ENCODE measurements at regions not wholly inside any gene's neighbourhood (a gene's known extent, or its start where the extent isn't known, plus 50 kb on each side); places are given as distances from the start of the nearest gene placed in this dataset.

DNA sequence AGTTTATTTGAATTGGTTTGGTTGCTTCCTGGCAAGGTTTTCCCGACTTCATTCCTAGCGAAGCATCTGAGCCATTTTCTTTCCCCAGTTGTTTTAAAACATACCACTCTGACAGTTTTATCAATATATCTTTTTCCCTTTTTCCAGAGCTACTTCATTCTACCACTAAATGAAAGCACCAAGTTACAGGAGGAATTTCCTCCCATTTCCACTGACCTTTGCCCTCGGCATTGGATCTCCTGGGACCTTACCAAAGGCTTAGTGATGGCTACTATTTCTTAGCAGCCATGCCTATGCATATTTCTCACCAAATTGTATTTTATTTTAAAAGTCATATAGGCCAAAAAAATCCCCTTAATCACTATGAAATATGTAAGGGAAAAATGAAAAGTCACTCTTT is 150.5 kb downstream of the ZNF330 start (continued):
- TF ChIP-seq, protein P1, sequence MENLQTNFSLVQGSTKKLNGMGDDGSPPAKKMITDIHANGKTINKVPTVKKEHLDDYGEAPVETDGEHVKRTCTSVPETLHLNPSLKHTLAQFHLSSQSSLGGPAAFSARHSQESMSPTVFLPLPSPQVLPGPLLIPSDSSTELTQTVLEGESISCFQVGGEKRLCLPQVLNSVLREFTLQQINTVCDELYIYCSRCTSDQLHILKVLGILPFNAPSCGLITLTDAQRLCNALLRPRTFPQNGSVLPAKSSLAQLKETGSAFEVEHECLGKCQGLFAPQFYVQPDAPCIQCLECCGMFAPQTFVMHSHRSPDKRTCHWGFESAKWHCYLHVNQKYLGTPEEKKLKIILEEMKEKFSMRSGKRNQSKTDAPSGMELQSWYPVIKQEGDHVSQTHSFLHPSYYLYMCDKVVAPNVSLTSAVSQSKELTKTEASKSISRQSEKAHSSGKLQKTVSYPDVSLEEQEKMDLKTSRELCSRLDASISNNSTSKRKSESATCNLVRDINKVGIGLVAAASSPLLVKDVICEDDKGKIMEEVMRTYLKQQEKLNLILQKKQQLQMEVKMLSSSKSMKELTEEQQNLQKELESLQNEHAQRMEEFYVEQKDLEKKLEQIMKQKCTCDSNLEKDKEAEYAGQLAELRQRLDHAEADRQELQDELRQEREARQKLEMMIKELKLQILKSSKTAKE (CRISPR knock-in tag; IDR thresholded peaks at IDR 0.05; ENCODE audit: borderline replicate concordance) = no peak

DNA sequence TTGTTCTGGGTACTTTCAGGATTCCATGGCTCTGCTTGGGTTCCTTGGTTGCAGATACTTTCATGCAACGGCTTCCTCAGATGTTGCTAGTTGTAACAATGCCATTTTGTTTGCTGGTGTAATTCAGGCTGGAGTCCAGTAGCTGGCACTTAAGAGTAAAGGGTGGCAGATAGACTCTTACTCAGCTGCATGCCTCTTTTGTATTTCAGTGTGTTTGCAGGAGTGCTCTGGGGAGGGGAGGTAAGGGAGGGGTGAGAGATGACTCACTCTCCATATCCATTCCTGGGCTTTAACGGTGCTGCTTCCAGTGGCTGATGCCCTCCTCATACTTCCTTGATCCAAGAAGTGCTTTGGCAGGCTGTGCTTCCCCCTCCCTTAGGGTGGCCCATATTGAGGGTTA is 155.2 kb downstream of the ZNF330 start:
- H3K4me2 ChIP-seq (ENCODE audit: low read depth, low read length) = no peak overlapping the region
- H3K4me1 ChIP-seq (ENCODE audit: insufficient read depth, low read length) = no peaks in the 10 kb centered on the region
- no peaks in the 10 kb centered on the region for H3K36me3 ChIP-seq (replicated peaks in 1 of 2; ENCODE audit: control insufficient read depth in 1 of 2, insufficient read depth in 2 of 2, low read length in 2 of 2)
- no peaks in the 10 kb centered on the region for H4K20me1 ChIP-seq (ENCODE audit: insufficient read depth, low read length)
- intact Hi-C loops (cut with micrococcal nuclease; ENCODE audit: unreplicated experiment) = no loop called here
- 0% methylated on average over 2 of the region's 2 CpGs for WGBS (ENCODE audit: low lambda C conversion rate)
- TF ChIP-seq CCAR2 (optimal IDR thresholded peaks at IDR 0.05; ENCODE audit: low read depth, low read length) (no peak), SMAD9 (CRISPR knock-in tag; IDR thresholded peaks at IDR 0.05) (no peak), FOSL2 (CRISPR knock-in tag; IDR thresholded peaks at IDR 0.05) (peak; percentile 73), RAD21 (CRISPR knock-in tag; IDR thresholded peaks at IDR 0.05) (no peak)
- H3K4me3 ChIP-seq (replicated peaks in 1 of 3; ENCODE audit: insufficient read depth in 1 of 3, low read depth in 2 of 3, low read length in 3 of 3) = no peak overlapping the region
- in situ Hi-C loops (cut with HindIII; ENCODE audit: extremely low pct_ligation_motif_present, low pct_unique_long_range_greater_than_20kb) = no loop called here
- FAIRE-seq (no peak), DNase-seq (ENCODE audit: low spot score) (peak; percentile 17), ATAC-seq (peak; percentile 78)
- ChIA-PET CTCF (ENCODE audit: low intra/inter-chr PET ratio, low total read pairs) (no interaction called here), POLR2A (no interaction called here)
- H3K79me2 ChIP-seq (ENCODE audit: insufficient read depth, low read length) = no peaks in the 10 kb centered on the region
- H3K9ac ChIP-seq (ENCODE audit: insufficient read depth, low read depth, low read length) = no peak overlapping the region
- no peak overlapping the region for H3K27ac ChIP-seq (ENCODE audit: extremely low read length, insufficient read depth, low read length)
- no peaks in the 10 kb centered on the region for H3K9me3 ChIP-seq (ENCODE audit: low read length)
- BruUV-seq (replicated peaks) = no TSS peak
- H3K27me3 ChIP-seq (ENCODE audit: control insufficient read depth in 1 of 2, insufficient read depth in 2 of 2, low read length in 2 of 2) = no peaks in the 10 kb centered on the region; a peak in 1 of 5 replicates
- no peak overlapping the region for H2AFZ ChIP-seq (ENCODE audit: low read length)

DNA sequence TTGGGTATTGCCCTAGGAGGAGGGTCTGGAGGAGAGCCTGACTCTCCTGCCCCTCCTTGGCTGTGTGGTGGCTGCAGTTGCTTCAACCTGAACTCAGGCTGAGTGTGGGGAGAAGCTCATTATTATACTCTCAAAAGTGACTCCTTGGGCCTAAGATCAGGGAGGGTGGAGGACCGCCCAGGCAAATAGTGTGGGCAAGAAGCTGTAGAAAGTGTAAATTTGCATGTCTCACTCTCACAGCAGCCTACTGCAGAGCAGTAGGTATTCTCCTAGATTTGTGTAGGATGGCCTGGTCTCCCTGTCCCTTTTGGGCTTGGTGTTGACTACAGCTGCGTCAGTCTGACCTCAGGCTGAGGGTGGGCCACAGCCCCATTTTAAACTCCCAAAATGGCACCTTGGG is 156.1 kb downstream of the ZNF330 start:
- Histone ChIP-seq H3K9ac (ENCODE audit: insufficient read depth, low read depth, low read length) (no peak overlapping the region), H2AFZ (ENCODE audit: low read length) (no peak overlapping the region), H3K27me3 (ENCODE audit: control insufficient read depth in 1 of 2, insufficient read depth in 2 of 2, low read length in 2 of 2) (no peaks in the 10 kb centered on the region; a peak in 1 of 5 replicates), H3K4me1 (ENCODE audit: insufficient read depth, low read length) (no peaks in the 10 kb centered on the region), H3K4me3 (replicated peaks in 1 of 3; ENCODE audit: insufficient read depth in 1 of 3, low read depth in 2 of 3, low read length in 3 of 3) (no peak overlapping the region), H3K79me2 (ENCODE audit: insufficient read depth, low read length) (no peaks in the 10 kb centered on the region), H3K27ac (ENCODE audit: extremely low read length, insufficient read depth, low read length) (no peak overlapping the region), H3K4me2 (ENCODE audit: low read depth, low read length) (no peak overlapping the region), H3K9me3 (ENCODE audit: low read length) (no peaks in the 10 kb centered on the region), H3K36me3 (replicated peaks in 1 of 2; ENCODE audit: control insufficient read depth in 1 of 2, insufficient read depth in 2 of 2, low read length in 2 of 2) (no peaks in the 10 kb centered on the region), H4K20me1 (ENCODE audit: insufficient read depth, low read length) (no peaks in the 10 kb centered on the region)
- WGBS (ENCODE audit: low lambda C conversion rate) = 50% methylated on average over 1 of the region's 2 CpGs
- intact Hi-C loops (cut with micrococcal nuclease; ENCODE audit: unreplicated experiment) (no loop called here), in situ Hi-C loops (cut with HindIII; ENCODE audit: extremely low pct_ligation_motif_present, low pct_unique_long_range_greater_than_20kb) (no loop called here)
- POLR2A ChIA-PET = no interaction called here
- no TSS peak for BruUV-seq (replicated peaks)
- ATAC-seq = no peak
- no peak for FAIRE-seq
- DNase-seq (ENCODE audit: low spot score) = no peak
- CTCF ChIA-PET (ENCODE audit: low intra/inter-chr PET ratio, low total read pairs) = no interaction called here
- TF ChIP-seq ELF4 (CRISPR knock-in tag; IDR thresholded peaks at IDR 0.05; ENCODE audit: borderline replicate concordance) (no peak), GATA4 (IDR thresholded peaks at IDR 0.05; ENCODE audit: borderline replicate concordance, low read depth) (no peak), SMAD9 (CRISPR knock-in tag; IDR thresholded peaks at IDR 0.05) (no peak), TP53 (CRISPR knock-in tag; conservative IDR thresholded peaks at IDR 0.05) (no peak)
- TF ChIP-seq, protein P2, sequence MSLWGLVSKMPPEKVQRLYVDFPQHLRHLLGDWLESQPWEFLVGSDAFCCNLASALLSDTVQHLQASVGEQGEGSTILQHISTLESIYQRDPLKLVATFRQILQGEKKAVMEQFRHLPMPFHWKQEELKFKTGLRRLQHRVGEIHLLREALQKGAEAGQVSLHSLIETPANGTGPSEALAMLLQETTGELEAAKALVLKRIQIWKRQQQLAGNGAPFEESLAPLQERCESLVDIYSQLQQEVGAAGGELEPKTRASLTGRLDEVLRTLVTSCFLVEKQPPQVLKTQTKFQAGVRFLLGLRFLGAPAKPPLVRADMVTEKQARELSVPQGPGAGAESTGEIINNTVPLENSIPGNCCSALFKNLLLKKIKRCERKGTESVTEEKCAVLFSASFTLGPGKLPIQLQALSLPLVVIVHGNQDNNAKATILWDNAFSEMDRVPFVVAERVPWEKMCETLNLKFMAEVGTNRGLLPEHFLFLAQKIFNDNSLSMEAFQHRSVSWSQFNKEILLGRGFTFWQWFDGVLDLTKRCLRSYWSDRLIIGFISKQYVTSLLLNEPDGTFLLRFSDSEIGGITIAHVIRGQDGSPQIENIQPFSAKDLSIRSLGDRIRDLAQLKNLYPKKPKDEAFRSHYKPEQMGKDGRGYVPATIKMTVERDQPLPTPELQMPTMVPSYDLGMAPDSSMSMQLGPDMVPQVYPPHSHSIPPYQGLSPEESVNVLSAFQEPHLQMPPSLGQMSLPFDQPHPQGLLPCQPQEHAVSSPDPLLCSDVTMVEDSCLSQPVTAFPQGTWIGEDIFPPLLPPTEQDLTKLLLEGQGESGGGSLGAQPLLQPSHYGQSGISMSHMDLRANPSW (CRISPR knock-in tag; IDR thresholded peaks at IDR 0.05; ENCODE audit: borderline replicate concordance) = no peak
- TF ChIP-seq, protein P3, sequence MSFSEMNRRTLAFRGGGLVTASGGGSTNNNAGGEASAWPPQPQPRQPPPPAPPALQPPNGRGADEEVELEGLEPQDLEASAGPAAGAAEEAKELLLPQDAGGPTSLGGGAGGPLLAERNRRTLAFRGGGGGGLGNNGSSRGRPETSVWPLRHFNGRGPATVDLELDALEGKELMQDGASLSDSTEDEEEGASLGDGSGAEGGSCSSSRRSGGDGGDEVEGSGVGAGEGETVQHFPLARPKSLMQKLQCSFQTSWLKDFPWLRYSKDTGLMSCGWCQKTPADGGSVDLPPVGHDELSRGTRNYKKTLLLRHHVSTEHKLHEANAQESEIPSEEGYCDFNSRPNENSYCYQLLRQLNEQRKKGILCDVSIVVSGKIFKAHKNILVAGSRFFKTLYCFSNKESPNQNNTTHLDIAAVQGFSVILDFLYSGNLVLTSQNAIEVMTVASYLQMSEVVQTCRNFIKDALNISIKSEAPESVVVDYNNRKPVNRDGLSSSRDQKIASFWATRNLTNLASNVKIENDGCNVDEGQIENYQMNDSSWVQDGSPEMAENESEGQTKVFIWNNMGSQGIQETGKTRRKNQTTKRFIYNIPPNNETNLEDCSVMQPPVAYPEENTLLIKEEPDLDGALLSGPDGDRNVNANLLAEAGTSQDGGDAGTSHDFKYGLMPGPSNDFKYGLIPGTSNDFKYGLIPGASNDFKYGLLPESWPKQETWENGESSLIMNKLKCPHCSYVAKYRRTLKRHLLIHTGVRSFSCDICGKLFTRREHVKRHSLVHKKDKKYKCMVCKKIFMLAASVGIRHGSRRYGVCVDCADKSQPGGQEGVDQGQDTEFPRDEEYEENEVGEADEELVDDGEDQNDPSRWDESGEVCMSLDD (CRISPR knock-in tag; IDR thresholded peaks at IDR 0.05; ENCODE audit: borderline replicate concordance) = no peak
